PC-3 (cell line): ENCODE measurements at regions not wholly inside any gene's neighbourhood (a gene's known extent, or its start where the extent isn't known, plus 50 kb on each side); places are given as distances from the start of the nearest gene placed in this dataset.

Experiments
- EZH2 ChIP-seq: fragments of 300-600 bp; sonication (generic); IDR thresholded peaks from one replicate; pipeline ENCODE4 v1.6.1; 2017; ENCODE audit warnings: antibody characterized with exemption, mild to moderate bottlenecking, low read length; ENCODE audit not compliant: unreplicated experiment
- EZH2phosphoT487 ChIP-seq: fragments of 300-600 bp; sonication (generic); IDR thresholded peaks from 2 replicates; pipeline ENCODE4 v1.6.1; 2018; ENCODE audit warnings: mild to moderate bottlenecking, antibody characterized with exemption, low read length, borderline replicate concordance
- TF ChIP-seq, protein P1 (sequence below): fragments of 300-600 bp; sonication (generic); conservative IDR thresholded peaks from 2 replicates; pipeline ENCODE4 v1.5.1; 2017; ENCODE audit warnings: antibody characterized with exemption, low read depth, mild to moderate bottlenecking, low read length

- TF ChIP-seq, protein P1, sequence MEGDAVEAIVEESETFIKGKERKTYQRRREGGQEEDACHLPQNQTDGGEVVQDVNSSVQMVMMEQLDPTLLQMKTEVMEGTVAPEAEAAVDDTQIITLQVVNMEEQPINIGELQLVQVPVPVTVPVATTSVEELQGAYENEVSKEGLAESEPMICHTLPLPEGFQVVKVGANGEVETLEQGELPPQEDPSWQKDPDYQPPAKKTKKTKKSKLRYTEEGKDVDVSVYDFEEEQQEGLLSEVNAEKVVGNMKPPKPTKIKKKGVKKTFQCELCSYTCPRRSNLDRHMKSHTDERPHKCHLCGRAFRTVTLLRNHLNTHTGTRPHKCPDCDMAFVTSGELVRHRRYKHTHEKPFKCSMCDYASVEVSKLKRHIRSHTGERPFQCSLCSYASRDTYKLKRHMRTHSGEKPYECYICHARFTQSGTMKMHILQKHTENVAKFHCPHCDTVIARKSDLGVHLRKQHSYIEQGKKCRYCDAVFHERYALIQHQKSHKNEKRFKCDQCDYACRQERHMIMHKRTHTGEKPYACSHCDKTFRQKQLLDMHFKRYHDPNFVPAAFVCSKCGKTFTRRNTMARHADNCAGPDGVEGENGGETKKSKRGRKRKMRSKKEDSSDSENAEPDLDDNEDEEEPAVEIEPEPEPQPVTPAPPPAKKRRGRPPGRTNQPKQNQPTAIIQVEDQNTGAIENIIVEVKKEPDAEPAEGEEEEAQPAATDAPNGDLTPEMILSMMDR = no peak
- no peak for TF ChIP-seq EZH2
- no peak for TF ChIP-seq EZH2phosphoT487
These were observed 333.6 kb downstream of the C16orf95 start for GRCh38 chr16:86983621-86984020.
